ENCODE measurements at regions not wholly inside any gene's neighbourhood (a gene's known extent, or its start where the extent isn't known, plus 50 kb on each side); places are given as distances from the start of the nearest gene placed in this dataset.

DNA sequence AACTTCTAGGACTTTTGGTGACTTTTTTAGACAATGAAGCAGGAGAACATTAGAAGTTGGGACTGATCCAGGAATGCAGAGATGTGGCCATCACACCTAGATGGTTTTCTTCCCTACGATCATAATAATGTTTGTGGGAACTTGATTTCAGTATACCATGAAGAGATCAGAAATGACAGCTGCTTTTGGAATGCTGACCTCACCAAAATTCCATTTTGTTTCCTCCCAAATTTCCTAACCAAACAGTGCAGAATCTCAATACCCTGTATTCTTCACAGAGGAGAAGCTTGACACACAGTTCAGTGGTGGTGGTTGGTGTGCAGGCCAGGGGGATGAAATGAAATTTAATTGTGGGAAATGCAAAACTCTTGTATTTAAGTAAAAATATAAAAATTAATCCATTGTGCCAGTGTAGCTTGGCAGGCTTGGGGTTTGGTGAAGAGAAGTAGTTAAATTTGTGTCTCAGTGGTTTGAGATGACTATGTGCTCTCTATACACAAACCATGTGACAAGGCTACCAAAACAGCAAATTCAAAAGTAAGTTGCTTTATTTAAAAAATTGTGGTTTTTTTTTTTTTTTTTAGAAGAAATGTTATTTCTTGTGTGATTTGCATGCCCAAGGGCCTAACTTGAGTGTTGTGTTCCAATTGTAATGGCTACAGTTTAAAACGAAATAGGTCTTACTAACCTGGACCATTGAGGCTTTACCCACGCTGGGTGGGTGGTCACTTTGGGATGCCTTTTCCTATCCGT lies 252.4 kb downstream of the LPIN1 start:
- TF ChIP-seq, protein P1, sequence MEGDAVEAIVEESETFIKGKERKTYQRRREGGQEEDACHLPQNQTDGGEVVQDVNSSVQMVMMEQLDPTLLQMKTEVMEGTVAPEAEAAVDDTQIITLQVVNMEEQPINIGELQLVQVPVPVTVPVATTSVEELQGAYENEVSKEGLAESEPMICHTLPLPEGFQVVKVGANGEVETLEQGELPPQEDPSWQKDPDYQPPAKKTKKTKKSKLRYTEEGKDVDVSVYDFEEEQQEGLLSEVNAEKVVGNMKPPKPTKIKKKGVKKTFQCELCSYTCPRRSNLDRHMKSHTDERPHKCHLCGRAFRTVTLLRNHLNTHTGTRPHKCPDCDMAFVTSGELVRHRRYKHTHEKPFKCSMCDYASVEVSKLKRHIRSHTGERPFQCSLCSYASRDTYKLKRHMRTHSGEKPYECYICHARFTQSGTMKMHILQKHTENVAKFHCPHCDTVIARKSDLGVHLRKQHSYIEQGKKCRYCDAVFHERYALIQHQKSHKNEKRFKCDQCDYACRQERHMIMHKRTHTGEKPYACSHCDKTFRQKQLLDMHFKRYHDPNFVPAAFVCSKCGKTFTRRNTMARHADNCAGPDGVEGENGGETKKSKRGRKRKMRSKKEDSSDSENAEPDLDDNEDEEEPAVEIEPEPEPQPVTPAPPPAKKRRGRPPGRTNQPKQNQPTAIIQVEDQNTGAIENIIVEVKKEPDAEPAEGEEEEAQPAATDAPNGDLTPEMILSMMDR (IDR thresholded peaks at IDR 0.05), result no peak
- no peak for TF ChIP-seq POLR2A (IDR thresholded peaks at IDR 0.05)
- no peak for DNase-seq (ENCODE audit: low spot score in 2 of 2)
- 87 to 95% methylated on average over 4 of the region's 4 CpGs for WGBS, 2 donors
- no peak overlapping the region for H3K4me3 ChIP-seq (ENCODE audit: low read depth, poor library complexity, severe bottlenecking)
- intact Hi-C loops (cut with DNase I; ENCODE audit: low total_unique reads), result no loop called here

DNA sequence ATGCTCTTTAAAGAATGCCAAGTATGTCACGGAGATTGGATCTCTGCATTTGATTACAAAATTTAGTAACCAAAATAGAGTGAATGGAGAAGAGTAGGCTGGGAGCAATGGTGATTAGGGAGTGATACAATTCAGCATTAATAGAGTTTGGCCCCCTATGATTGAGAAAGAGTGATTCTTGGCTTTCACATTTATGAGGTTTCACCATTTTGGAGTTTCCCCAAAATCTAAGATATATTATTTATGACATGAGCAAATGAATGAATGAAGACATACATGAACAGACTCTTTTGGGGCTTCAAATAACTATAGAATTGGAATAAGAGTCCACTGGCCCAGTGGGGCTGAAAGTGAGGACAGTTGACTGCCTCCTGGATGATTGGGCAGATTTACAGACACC lies 255.2 kb downstream of the LPIN1 start:
- intact Hi-C loops (cut with DNase I; ENCODE audit: low total_unique reads), result no loop called here
- TF ChIP-seq POLR2A (IDR thresholded peaks at IDR 0.05), result no peak
- TF ChIP-seq, protein P1 (IDR thresholded peaks at IDR 0.05), result no peak
- no peak overlapping the region for H3K4me3 ChIP-seq (ENCODE audit: low read depth, poor library complexity, severe bottlenecking)
- DNase-seq (ENCODE audit: low spot score in 2 of 2), result no peak
- 85 to 90% methylated on average over 1 of the region's 1 CpG for WGBS, 2 donors

DNA sequence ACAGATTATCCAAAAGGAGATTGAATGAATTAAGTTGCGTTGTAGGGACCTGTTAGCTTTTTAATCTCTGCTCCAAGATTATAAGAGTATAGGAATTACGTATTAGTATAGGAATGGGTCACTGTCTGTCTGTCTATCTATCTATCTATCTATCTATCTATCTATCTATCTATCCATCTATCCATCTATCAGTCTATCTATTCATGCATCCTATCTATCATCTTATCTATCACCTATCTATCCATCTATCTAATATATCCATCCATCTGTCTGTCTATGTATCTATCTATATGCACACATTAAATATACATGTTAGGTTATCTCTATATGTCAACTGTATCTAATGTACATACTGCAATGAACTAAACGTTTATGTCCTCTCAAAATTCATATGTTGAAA lies 255.8 kb downstream of the LPIN1 start:
- intact Hi-C loops (cut with DNase I; ENCODE audit: low total_unique reads), result no loop called here
- H3K4me3 ChIP-seq (ENCODE audit: low read depth, poor library complexity, severe bottlenecking), result no peak overlapping the region
- DNase-seq (ENCODE audit: low spot score in 2 of 2), result no peak
- WGBS, 2 donors, result 75 to 79% methylated on average over 3 of the region's 3 CpGs
- TF ChIP-seq, protein P1 (IDR thresholded peaks at IDR 0.05), result no peak
- TF ChIP-seq POLR2A (IDR thresholded peaks at IDR 0.05), result no peak

DNA sequence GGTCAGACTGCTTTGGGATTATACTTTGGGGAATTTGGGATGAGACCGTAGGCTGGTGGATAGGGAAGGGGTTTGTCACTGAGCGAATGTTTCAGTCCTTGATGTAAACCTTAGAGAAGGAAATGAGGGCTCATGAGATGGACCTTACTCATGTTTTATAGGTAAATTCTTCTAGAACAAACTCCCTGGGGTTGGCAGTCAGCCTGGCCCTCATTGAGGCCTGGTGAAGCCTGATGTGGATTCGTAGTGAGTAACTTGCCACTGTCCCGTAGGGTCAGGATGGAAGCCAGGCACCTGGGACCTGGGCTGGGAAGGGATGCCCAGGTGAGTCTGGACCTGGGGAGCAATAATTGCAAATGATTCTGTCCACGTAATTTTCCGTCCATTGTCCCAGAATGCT lies 258.3 kb downstream of the LPIN1 start:
- H3K4me3 ChIP-seq (ENCODE audit: low read depth, poor library complexity, severe bottlenecking), result no peak overlapping the region
- WGBS, 2 donors, result 96 to 97% methylated on average over 6 of the region's 6 CpGs
- DNase-seq (ENCODE audit: low spot score in 2 of 2), result no peak
- intact Hi-C loops (cut with DNase I; ENCODE audit: low total_unique reads), result no loop called here
- TF ChIP-seq, protein P1 (IDR thresholded peaks at IDR 0.05), result no peak
- TF ChIP-seq POLR2A (IDR thresholded peaks at IDR 0.05), result no peak

DNA sequence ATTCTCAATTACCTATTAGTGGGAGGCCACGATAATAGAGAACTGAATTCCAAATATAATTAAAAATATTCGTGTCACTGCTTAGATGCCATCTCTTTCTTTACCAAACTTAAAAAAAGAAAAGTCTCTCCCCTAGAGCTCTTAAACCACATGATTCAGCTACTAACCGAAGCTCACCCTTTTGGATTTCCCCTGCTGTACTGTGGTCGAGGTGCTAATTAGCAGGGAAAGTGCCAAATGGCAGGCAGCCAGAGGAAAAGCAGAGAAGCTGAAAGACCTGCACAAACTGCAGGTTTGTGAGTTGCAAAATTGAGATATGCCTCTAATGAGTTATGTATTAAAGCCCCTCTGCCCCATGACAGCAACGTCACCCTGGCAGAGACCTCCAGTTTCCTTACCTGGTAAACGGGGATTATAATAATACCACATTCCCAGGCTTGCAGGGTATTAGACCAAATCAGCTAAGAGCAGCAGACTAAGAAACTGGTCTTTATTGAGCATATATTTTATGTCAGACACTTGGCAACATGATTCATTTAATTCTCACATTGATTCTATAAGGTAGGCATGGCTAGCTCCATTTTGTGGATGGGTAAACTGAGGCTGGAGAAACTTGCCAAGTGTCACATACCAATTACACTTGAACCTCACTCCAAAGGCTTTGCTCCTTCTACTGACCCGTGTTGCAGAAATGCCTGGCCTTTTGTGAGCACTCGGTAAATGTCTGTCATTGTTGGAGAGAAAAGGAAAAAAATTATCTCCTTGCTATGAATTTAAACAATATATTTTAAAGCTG lies 259.7 kb downstream of the LPIN1 start:
- no peak overlapping the region for H3K4me3 ChIP-seq (ENCODE audit: low read depth, poor library complexity, severe bottlenecking)
- intact Hi-C loops (cut with DNase I; ENCODE audit: low total_unique reads), result no loop called here
- 32 to 35% methylated on average over 8 of the region's 8 CpGs for WGBS, 2 donors
- DNase-seq (ENCODE audit: low spot score in 2 of 2), result peak in 1 of 2 donors; percentile 32
- TF ChIP-seq POLR2A (IDR thresholded peaks at IDR 0.05), result no peak
- TF ChIP-seq, protein P1 (IDR thresholded peaks at IDR 0.05), result no peak
